TTC549 (cell line): ENCODE measurements at regions not wholly inside any gene's neighbourhood (a gene's known extent, or its start where the extent isn't known, plus 50 kb on each side); places are given as distances from the start of the nearest gene placed in this dataset.

Experiments
- FAIRE-seq: peaks from 2 replicates; lab custom pipeline; 2012; peaks lifted over from hg19 to GRCh38; lab: Jason Lieb, UNC

- FAIRE-seq = no peak
Measured at GRCh38 chr5:97847920-97848631, 665.0 kb upstream of the RIOK2 start.

- FAIRE-seq = no peak
Measured at GRCh38 chr5:97851036-97851435, 668.0 kb upstream of the RIOK2 start.

GRCh38 chr5:97854871-97855762 is 672.1 kb upstream of the RIOK2 start:
- no peak for FAIRE-seq

DNA sequence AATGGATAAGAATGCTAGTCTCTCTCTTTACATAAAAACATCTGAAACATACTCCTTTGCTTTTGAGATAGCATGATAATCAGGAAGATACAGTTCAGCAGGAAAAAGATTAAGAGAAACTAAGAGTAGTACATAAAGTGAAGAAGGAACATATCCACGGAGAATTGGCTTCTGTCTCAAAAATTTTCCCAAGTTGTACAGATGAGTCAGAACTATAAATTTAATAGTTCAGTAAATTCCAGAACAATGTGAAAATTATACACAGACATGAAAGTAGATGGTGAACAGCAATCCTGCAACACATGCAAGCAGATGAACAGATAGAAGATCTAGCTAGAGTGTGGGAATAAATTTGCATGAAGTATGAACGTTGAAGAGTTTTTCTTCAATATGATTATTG is 691.4 kb upstream of the RIOK2 start:
- FAIRE-seq = no peak

DNA sequence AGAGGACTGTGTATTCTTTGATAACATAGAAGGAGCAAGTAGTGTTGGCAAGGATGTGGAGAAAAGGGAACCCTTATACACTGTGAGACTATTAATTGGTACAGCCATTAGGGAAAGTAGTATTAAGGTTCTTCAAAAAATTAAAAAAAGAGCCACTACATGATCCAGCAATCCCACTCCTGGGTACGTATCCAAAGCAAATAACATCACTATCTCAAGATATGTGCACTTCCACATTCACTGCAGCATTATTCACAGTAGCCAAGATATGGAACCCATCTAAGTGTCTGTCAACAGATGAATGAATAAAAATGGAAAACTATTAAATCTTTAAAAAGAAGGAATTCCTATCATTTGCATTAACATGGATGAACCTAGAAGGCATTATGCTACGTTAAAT is 693.2 kb upstream of the RIOK2 start:
- FAIRE-seq = no peak

GRCh38 chr5:97877588-97877987 is 694.5 kb upstream of the RIOK2 start:
- FAIRE-seq = no peak

GRCh38 chr5:97888439-97888838 is 705.4 kb upstream of the RIOK2 start:
- no peak for FAIRE-seq

DNA sequence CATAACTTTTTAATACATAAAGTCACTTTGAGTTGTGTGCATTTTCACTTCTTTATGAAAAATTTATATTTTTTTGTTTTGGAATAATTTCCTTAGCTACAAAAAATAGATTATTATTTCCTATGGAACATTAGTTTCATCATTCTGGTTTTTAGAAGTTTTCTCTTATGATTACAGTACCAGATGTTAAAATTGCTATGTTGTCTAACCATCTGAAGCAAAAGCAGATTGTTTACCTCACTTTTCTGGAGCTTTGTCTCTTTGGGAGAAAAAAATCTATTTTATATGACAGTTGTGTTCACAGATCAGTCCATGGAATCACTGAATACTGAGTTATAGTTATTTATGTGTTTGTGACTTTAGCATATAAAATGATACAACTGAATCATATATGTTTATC is 708.9 kb upstream of the RIOK2 start:
- FAIRE-seq = no peak

GRCh38 chr5:97903742-97904141 is 720.7 kb upstream of the RIOK2 start:
- FAIRE-seq = no peak

- FAIRE-seq = no peak
Measured at GRCh38 chr5:97906135-97906534, 723.1 kb upstream of the RIOK2 start.

DNA sequence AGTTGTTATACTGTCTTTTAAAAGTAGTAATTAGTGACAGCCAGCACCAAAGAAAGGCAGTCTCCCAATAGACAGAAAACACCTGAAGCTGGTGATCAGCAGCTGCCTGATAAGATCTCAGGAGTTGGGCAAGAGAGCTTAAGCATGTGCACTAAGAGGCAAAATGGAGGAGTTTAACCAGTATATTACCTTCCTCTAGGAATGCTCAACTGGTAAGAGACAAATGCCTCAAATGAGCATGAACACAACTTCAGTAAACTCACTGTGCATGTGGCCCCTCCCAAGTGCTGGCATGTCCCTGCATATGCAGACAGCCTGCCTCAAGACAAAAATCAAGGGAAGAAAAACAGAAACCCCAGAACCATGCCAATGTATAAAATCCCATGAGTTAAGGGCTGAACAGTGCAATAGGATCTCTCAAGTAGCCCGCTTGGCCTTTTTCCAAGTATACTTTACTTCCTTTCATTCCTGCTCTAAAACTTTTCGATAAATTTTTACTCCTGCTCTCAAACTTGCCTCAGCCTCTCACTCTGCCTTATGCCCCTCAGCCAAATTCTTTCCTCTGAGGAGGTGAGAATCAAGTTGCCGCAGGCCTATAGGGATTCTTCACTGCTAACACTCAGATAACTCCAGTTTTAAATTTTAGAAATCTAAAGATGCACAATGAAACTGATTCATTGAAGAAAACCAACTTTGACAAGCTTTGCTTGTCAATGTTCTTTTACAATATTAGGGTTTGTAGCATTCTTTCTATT is 724.8 kb upstream of the RIOK2 start:
- no peak for FAIRE-seq

- FAIRE-seq = no peak
Measured at GRCh38 chr5:97909541-97909940, 726.5 kb upstream of the RIOK2 start.

DNA sequence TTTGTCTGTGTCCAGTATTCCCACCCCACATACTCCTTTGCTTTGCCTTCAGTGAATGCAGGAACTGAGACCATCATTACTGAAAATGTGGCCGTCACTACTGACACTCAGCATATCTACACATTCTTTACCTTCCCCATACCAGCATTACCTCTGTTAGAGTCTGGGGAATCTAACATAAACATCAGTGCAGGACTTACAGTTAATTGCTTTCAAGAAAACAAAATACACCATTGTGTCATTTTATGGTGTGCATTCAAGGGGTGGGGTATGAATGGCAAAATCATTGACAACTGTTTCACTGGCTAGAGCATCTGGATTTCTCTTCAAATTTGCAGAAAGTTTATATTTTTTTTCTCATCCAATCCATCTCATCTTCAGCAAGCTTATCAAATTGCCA is 731.4 kb upstream of the RIOK2 start:
- FAIRE-seq = no peak

- FAIRE-seq = no peak
Measured at GRCh38 chr5:97915106-97915505, 732.1 kb upstream of the RIOK2 start.

DNA sequence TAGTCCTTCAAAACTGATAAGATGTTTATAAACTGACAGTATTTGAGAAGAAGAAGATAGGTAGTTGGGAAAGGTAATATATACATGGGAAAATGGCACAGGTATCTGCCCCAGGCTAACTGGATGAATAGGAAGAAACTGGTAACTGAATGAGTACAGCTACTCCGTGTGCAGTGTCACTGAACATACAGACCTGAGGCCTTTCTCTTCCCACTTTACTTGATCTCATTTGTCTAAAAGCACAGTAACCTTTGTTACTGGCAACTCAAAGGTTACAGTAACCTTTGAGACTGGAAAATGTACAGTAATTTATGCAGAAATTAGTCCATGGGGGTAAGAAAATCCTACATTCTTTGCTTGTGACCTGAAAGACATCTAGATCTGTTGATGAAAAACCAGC is 735.0 kb upstream of the RIOK2 start:
- FAIRE-seq = no peak

- FAIRE-seq = no peak
Measured at GRCh38 chr5:97918620-97919019, 735.6 kb upstream of the RIOK2 start.

DNA sequence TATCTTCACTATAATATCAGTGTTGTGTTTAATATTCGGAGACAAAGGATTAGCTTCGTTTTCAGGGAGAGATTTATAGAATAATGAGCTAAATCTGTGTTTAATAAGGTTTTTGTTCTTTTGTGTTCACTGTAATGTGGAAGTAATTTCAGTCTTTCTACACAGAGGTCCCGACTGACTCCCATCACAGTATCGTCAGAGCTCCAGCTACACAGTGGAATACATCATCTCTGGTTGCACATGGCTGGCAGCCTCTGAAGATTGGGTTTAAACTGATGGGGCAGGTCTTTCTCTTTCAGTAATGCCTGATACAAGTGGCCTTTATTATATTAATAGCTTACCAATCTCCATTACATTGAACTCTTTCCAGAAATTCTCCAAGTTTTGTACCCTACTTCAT is 736.7 kb upstream of the RIOK2 start:
- no peak for FAIRE-seq

DNA sequence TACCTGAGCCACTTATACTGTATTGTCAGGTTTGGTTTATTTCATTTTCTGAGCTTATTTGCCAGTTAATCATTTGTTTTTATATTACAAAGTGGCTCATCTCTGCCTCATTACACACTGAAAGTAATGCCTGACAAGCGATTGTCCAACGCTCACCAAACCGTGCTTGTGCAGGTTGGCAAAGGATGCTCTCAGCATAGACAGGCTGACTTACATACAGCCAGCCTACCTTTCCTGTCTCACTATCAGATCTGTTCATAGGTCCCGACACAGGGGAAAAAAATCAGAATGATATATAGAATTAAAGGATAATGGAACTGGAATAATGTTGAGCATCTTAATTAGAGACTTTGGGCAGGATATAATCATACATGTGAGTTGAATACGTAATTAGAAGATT is 739.7 kb upstream of the RIOK2 start:
- no peak for FAIRE-seq

- no peak for FAIRE-seq
Measured at GRCh38 chr5:97923496-97923895, 740.4 kb upstream of the RIOK2 start.

- no peak for FAIRE-seq
Measured at GRCh38 chr5:97923997-97924396, 741.0 kb upstream of the RIOK2 start.

- FAIRE-seq = no peak
Measured at GRCh38 chr5:97929383-97929782, 746.3 kb upstream of the RIOK2 start.

DNA sequence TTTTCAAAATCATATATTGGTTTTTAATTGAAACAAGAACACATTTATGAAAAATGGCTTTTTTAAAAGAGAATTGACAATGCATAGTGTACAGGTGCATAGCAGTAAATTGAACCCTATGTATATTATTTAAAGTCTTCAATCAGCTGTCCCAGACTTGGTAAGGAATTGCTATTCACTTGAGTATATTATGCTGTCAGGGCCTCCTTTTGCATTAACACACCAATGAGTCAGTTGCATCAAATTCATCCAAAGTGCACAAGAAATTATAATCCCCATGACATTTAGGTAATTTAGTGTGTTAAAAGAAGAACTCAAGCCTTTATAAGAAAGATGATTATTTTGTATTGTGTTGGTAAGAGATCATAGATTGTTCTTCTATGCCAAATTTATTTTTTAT is 748.8 kb upstream of the RIOK2 start:
- no peak for FAIRE-seq

DNA sequence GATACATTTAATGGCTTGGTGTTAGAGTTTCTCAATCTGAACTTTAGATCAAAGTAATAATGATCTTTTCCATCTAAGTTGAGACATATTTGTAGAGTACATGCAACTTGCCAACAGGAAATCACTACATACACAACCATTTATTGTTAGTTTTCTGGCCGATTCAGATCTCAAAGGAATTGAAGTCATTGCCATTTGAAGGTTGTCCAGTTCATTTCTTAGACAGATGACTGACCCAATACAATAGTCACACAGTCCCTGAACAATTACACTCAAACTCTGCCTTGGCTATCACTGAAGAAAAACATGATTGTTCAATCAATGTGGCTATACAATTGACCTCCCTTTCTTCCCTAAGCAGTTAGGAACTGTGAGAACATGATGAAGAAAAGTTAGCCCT is 753.2 kb upstream of the RIOK2 start:
- no peak for FAIRE-seq
